Brain microvascular endothelial cell (primary cell): ENCODE measurements at regions not wholly inside any gene's neighbourhood (a gene's known extent, or its start where the extent isn't known, plus 50 kb on each side); places are given as distances from the start of the nearest gene placed in this dataset.
A peak's percentile ranks its signal among the peaks of the same experiment; 100 is the strongest.
"Not testable (repeated sequence)": the region's sequence is repeated elsewhere in the genome, so short reads cannot be mapped to it uniquely, and the experiment has no call there.

Source experiments
- DNase-seq: peaks from one replicate; pipeline ENCODE4 v3.0.0-alpha.2; 2020
- H3K27ac ChIP-seq: fragments of 250-450 bp; sonication (Bioruptor Pico); 2 replicates; pipeline ENCODE4 v1.5.1; 2020; ENCODE audit warnings: mild to moderate bottlenecking, moderate library complexity
- H3K27me3 ChIP-seq: fragments of 250-450 bp; sonication (Bioruptor Pico); replicated peaks from 2 replicates; pipeline ENCODE4 v1.5.1; 2020; ENCODE audit warnings: mild to moderate bottlenecking
- H3K36me3 ChIP-seq: fragments of 250-450 bp; sonication (Bioruptor Pico); replicated peaks from 2 replicates; pipeline ENCODE4 v1.5.1; 2020; ENCODE audit warnings: mild to moderate bottlenecking
- H3K4me3 ChIP-seq: 2 replicates; pipeline ENCODE4 v1.5.1; 2011; ENCODE audit warnings: low read depth, mild to moderate bottlenecking, control low read depth, low read length, moderate library complexity
- CTCF ChIP-seq: IDR thresholded peaks from 2 replicates; pipeline ENCODE4 v1.5.1; 2011; ENCODE audit warnings: low read depth, mild to moderate bottlenecking, moderate library complexity, low read length, control low read depth, inconsistent platforms; ENCODE audit errors: missing control alignments
- in situ Hi-C: cut with HindIII; loops from 2 replicates; pipeline ENCODE4 v1.10.0; 2017; ENCODE audit warnings: low sequenced_read_pairs, low pct_ligation_motif_present

- Histone ChIP-seq H3K27ac (no peak overlapping the region), H3K27me3 (no peaks in the 10 kb centered on the region), H3K36me3 (no peaks in the 10 kb centered on the region), H3K4me3 (no peak overlapping the region)
- TF ChIP-seq CTCF = no peak
- no peak for DNase-seq
- in situ Hi-C loops = no loop called here
Measured at GRCh38 chr5:116872986-116873385, 298.4 kb upstream of the SEMA6A start.

- no peaks in the 10 kb centered on the region for H3K27me3 ChIP-seq
- H3K4me3 ChIP-seq = no peak overlapping the region
- in situ Hi-C loops = no loop called here
- no peak for TF ChIP-seq CTCF
- no peaks in the 10 kb centered on the region for H3K36me3 ChIP-seq
- no peak for DNase-seq
- no peak overlapping the region for H3K27ac ChIP-seq
Measured at GRCh38 chr5:116872486-116872885, 297.9 kb upstream of the SEMA6A start.

GRCh38 chr5:116867825-116868224 lies 293.2 kb upstream of the SEMA6A start:
- H3K4me3 ChIP-seq, H3K27ac ChIP-seq, H3K36me3 ChIP-seq, in situ Hi-C loops, H3K27me3 ChIP-seq, DNase-seq: not testable (repeated sequence)

GRCh38 chr5:116865651-116866050 lies 291.0 kb upstream of the SEMA6A start:
- no peak for DNase-seq
- in situ Hi-C loops = no loop called here
- no peaks in the 10 kb centered on the region for H3K36me3 ChIP-seq
- H3K27ac ChIP-seq = no peak overlapping the region
- no peak for TF ChIP-seq CTCF
- no peaks in the 10 kb centered on the region for H3K27me3 ChIP-seq
- H3K4me3 ChIP-seq = no peak overlapping the region

- Histone ChIP-seq H3K27ac (no peak overlapping the region), H3K4me3 (no peak overlapping the region), H3K36me3 (no peaks in the 10 kb centered on the region), H3K27me3 (no peaks in the 10 kb centered on the region)
- in situ Hi-C loops = no loop called here
- TF ChIP-seq CTCF = no peak
- no peak for DNase-seq
Measured at GRCh38 chr5:116864838-116865190, 290.2 kb upstream of the SEMA6A start.

GRCh38 chr5:116864157-116864837 lies 289.7 kb upstream of the SEMA6A start:
- DNase-seq = peak; percentile 7
- in situ Hi-C loops = no loop called here
- no peaks in the 10 kb centered on the region for H3K36me3 ChIP-seq
- no peaks in the 10 kb centered on the region for H3K27me3 ChIP-seq
- TF ChIP-seq CTCF = no peak
- H3K27ac ChIP-seq = no peak overlapping the region
- no peak overlapping the region for H3K4me3 ChIP-seq
